ENCODE measurements at regions not wholly inside any gene's neighbourhood (a gene's known extent, or its start where the extent isn't known, plus 50 kb on each side); places are given as distances from the start of the nearest gene placed in this dataset.

GRCh38 chr10:128263891-128264688 is 137.9 kb upstream of the MKI67 start:
- H3K4me3 Mint-ChIP-seq = no peak overlapping the region
- H3K27ac Mint-ChIP-seq = no peak overlapping the region
- H3K36me3 Mint-ChIP-seq (ENCODE audit: low read depth) = no peaks in the 10 kb centered on the region
- no peaks in the 10 kb centered on the region for H3K4me1 Mint-ChIP-seq
- ChIA-PET POLR2A (no interaction called here), CTCF (interaction anchor here (1.0 to 1.8 kb wide), 3 partner anchors 10 to 29 kb away, joined by 3 to 5 read pairs (median 4); no protein-coding TSS in a partner anchor)
- intact Hi-C loops (cut with DNase I, micrococcal nuclease) = loop anchor here (1.0 to 10.0 kb wide), 4 partner anchors 266 to 1707 kb away; no protein-coding TSS in a partner anchor
- peaks cover 33% of the 10 kb centered on the region for H3K27me3 Mint-ChIP-seq
- H3K9me3 Mint-ChIP-seq (ENCODE audit: low read depth) = no peaks in the 10 kb centered on the region
- DNase-seq (peak; percentile 77), ATAC-seq (peak; percentile 47)

DNA sequence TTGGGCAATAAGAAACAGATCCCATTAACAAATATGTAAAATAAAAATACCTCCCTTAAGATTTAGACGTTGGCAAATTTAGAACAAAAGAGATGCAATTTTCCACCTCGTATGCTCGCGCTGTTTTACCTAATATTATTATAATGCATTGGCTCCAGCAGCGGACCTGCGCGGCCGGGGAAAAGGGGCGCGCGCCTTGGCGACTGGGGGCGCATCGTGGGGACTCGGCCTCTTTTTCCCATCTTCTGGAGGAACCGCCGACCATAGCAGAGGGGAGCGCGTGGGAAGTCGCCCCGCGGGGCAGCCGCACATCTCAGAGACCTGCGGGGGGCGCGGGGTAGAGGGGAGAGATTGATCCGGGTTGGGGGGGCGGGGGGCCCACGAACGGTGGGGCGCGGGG is 139.4 kb upstream of the MKI67 start:
- H3K27ac Mint-ChIP-seq = no peak overlapping the region
- POLR2A ChIA-PET = no interaction called here
- CTCF ChIA-PET = no interaction called here
- DNase-seq = no peak
- intact Hi-C loops (cut with DNase I, micrococcal nuclease) = loop anchor here (2.0 to 10.0 kb wide), 3 partner anchors 269 to 1705 kb away; no protein-coding TSS in a partner anchor
- H3K4me3 Mint-ChIP-seq = no peak overlapping the region
- H3K36me3 Mint-ChIP-seq (ENCODE audit: low read depth) = no peaks in the 10 kb centered on the region
- peaks cover 37% of the 10 kb centered on the region for H3K27me3 Mint-ChIP-seq
- no peak for ATAC-seq
- H3K4me1 Mint-ChIP-seq = no peaks in the 10 kb centered on the region
- H3K9me3 Mint-ChIP-seq (ENCODE audit: low read depth) = no peaks in the 10 kb centered on the region

DNA sequence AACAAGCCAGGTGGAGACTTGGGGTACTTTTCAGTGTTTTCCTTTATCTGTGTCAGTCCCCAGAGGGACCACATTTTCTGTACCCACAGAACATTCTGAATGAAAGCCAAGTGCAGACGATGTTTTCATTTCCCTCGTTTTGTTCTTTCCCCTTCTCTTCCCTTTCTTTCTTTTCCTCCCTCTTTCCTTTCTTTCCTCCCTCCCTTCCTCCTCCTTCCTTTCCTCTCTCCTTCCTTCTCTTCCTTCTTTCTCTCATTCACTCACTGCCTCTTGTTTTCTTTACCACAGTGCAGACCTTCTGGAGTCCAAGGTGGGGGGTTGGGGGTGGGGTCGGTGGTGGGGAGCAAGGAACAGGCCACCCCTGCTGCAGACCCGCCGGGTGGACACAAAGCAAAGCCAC is 141.4 kb upstream of the MKI67 start:
- ChIA-PET CTCF (interaction anchor here (0.9 to 2.0 kb wide), 4 partner anchors 8 to 1621 kb away, joined by 3 to 10 read pairs (median 4); no protein-coding TSS in a partner anchor), POLR2A (no interaction called here)
- Mint-ChIP-seq H3K36me3 (ENCODE audit: low read depth) (no peaks in the 10 kb centered on the region), H3K9me3 (ENCODE audit: low read depth) (no peaks in the 10 kb centered on the region), H3K4me1 (no peaks in the 10 kb centered on the region), H3K4me3 (no peak overlapping the region), H3K27me3 (peaks cover 41% of the 10 kb centered on the region), H3K27ac (no peak overlapping the region)
- DNase-seq (no peak), ATAC-seq (no peak)
- intact Hi-C loops (cut with DNase I, micrococcal nuclease) = loop anchor here in 1 of 2 experiments (10.0 kb wide), 2 partner anchors 267 to 587 kb away; no protein-coding TSS in a partner anchor

GRCh38 chr10:128268015-128268722 is 141.9 kb upstream of the MKI67 start:
- no peaks in the 10 kb centered on the region for H3K4me1 Mint-ChIP-seq
- ATAC-seq = no peak
- H3K36me3 Mint-ChIP-seq (ENCODE audit: low read depth) = no peaks in the 10 kb centered on the region
- no peak overlapping the region for H3K4me3 Mint-ChIP-seq
- intact Hi-C loops (cut with DNase I, micrococcal nuclease) = loop anchor here (1.0 to 10.0 kb wide), 3 partner anchors 267 to 591 kb away; no protein-coding TSS in a partner anchor
- peaks cover 41% of the 10 kb centered on the region for H3K27me3 Mint-ChIP-seq
- no peak overlapping the region for H3K27ac Mint-ChIP-seq
- POLR2A ChIA-PET = no interaction called here
- no peaks in the 10 kb centered on the region for H3K9me3 Mint-ChIP-seq (ENCODE audit: low read depth)
- CTCF ChIA-PET = interaction anchor here (0.9 to 2.0 kb wide), 6 partner anchors 9 to 1621 kb away, joined by 3 to 10 read pairs (median 3); no protein-coding TSS in a partner anchor
- peak; percentile 48 for DNase-seq

- no peak overlapping the region for H3K27ac Mint-ChIP-seq
- CTCF ChIA-PET = interaction anchor here (0.6 to 1.8 kb wide), 2 partner anchors 11 to 63 kb away, joined by 5 read pairs; no protein-coding TSS in a partner anchor
- peak overlapping the region; percentile 39 for H3K4me3 Mint-ChIP-seq
- DNase-seq = peak; percentile 49
- H3K36me3 Mint-ChIP-seq (ENCODE audit: low read depth) = no peaks in the 10 kb centered on the region
- intact Hi-C loops (cut with DNase I, micrococcal nuclease) = no loop called here
- H3K4me1 Mint-ChIP-seq = peaks cover 7% of the 10 kb centered on the region
- H3K27me3 Mint-ChIP-seq = peaks cover 39% of the 10 kb centered on the region
- H3K9me3 Mint-ChIP-seq (ENCODE audit: low read depth) = no peaks in the 10 kb centered on the region
- peak; percentile 68 for ATAC-seq
- POLR2A ChIA-PET = no interaction called here
These were observed 148.7 kb upstream of the MKI67 start for GRCh38 chr10:128274938-128275337.

DNA sequence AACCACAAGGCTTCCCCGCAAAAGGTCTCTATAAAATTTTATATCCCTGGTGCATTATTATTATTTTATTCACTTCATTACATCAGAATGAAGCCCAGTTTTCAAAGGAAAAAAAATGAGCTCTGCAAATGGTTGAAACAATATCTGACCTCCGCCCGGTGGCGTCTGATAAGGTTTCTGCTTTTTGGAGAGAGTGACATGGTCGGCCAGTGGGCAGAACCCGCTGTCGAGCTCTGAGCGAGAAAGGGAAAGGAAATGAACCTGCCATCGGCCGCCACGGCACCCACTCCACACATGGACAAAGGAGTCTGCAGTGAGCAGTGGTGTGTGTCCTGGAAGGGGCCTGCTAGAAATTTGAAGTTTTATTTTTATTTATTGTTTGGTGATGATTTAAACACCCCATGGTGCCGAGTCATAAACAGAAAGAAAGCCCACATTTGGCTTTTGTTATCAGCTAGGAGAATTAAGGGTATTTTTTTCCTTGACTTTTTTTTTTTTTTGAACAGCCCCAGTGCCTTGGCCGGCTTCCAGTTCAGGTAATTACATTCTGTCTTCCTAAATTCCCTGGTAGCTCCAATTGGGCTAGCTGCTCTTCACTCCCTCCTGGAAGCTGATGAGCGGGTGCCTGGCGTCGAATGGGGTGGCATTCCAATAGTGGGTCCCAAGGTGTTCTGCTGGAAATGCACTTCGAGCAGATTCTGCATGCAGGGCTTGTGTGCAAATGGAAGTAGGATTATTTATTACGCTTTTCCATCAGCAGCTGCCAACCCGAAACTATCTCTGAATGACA is 149.4 kb upstream of the MKI67 start:
- POLR2A ChIA-PET = no interaction called here
- CTCF ChIA-PET = interaction anchor here (0.6 to 1.8 kb wide), 2 partner anchors 12 to 64 kb away, joined by 5 read pairs; no protein-coding TSS in a partner anchor
- H3K9me3 Mint-ChIP-seq (ENCODE audit: low read depth) = no peaks in the 10 kb centered on the region
- H3K4me1 Mint-ChIP-seq = peaks cover 7% of the 10 kb centered on the region
- DNase-seq (peak; percentile 16), ATAC-seq (no peak)
- H3K36me3 Mint-ChIP-seq (ENCODE audit: low read depth) = no peaks in the 10 kb centered on the region
- H3K27ac Mint-ChIP-seq = no peak overlapping the region
- peak overlapping the region; percentile 39 for H3K4me3 Mint-ChIP-seq
- H3K27me3 Mint-ChIP-seq = peaks cover 36% of the 10 kb centered on the region
- intact Hi-C loops (cut with DNase I, micrococcal nuclease) = no loop called here

DNA sequence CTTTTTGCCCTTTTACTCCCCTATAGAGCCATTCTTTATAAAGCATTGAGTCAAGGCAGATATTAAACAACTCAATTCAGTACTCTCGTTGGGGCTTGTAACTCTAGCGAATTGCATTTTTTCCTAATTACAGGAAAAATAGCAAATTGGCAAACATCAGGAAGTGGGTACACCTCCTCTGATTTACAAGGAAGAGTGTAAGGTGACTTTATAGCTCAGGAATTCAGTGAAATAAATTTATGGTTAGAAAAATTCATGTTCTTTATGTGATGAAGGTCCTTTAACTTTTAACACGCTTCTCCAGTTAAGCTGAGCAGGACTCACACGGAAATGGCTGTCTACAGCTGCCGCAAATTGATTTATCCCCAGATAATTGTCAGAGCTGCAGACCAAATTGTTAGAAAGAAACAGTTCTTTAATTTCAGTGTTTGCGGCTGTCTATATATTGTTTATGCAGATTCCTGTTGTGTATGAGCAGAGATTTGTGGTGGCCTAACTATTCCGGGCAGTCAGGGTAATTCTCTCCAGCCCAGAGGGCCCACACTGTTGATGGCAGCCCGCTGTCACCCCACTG is 151.1 kb upstream of the MKI67 start:
- H3K27ac Mint-ChIP-seq = no peak overlapping the region
- no peaks in the 10 kb centered on the region for H3K9me3 Mint-ChIP-seq (ENCODE audit: low read depth)
- POLR2A ChIA-PET = no interaction called here
- peaks cover 7% of the 10 kb centered on the region for H3K4me1 Mint-ChIP-seq
- no peak for DNase-seq
- no peak overlapping the region for H3K4me3 Mint-ChIP-seq
- H3K27me3 Mint-ChIP-seq = peaks cover 31% of the 10 kb centered on the region
- no peak for ATAC-seq
- H3K36me3 Mint-ChIP-seq (ENCODE audit: low read depth) = no peaks in the 10 kb centered on the region
- intact Hi-C loops (cut with DNase I, micrococcal nuclease) = no loop called here
- CTCF ChIA-PET = interaction anchor here (0.8 kb wide), 1 partner anchor 20 kb away, joined by 3 read pairs; no protein-coding TSS in a partner anchor

- no peak for ATAC-seq
- intact Hi-C loops (cut with DNase I, micrococcal nuclease) = no loop called here
- H3K4me1 Mint-ChIP-seq = peaks cover 7% of the 10 kb centered on the region
- CTCF ChIA-PET = no interaction called here
- no peak overlapping the region for H3K27ac Mint-ChIP-seq
- POLR2A ChIA-PET = interaction anchor here (0.6 kb wide), 1 partner anchor 1335 kb away, joined by 3 read pairs; no protein-coding TSS in a partner anchor
- no peaks in the 10 kb centered on the region for H3K36me3 Mint-ChIP-seq (ENCODE audit: low read depth)
- DNase-seq = no peak
- H3K4me3 Mint-ChIP-seq = no peak overlapping the region
- H3K9me3 Mint-ChIP-seq (ENCODE audit: low read depth) = no peaks in the 10 kb centered on the region
- H3K27me3 Mint-ChIP-seq = peaks cover 29% of the 10 kb centered on the region
These were observed 152.1 kb upstream of the MKI67 start for GRCh38 chr10:128278362-128278761.

DNA sequence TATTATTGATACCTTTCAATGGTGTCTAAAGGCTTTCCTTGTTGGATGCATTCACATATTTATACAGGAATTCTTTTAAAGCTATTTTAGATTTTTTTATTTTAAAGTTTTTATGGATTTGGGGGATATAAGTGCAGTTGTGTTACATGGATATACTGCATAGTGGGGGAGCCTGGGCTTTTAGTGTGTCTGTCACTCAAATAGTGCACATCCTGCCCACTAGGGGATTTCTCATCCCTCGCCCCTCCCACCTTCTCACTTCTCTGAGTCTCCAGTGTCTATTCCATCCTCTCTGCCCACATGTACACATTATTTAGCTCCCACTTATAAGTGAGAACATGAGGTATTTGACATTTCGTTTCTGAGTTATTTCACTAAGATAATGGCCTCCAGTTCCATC is 154.0 kb upstream of the MKI67 start:
- Mint-ChIP-seq H3K4me1 (peaks cover 2% of the 10 kb centered on the region), H3K4me3 (no peak overlapping the region), H3K36me3 (ENCODE audit: low read depth) (no peaks in the 10 kb centered on the region), H3K27ac (no peak overlapping the region), H3K27me3 (peaks cover 29% of the 10 kb centered on the region), H3K9me3 (ENCODE audit: low read depth) (no peaks in the 10 kb centered on the region)
- POLR2A ChIA-PET = no interaction called here
- CTCF ChIA-PET = no interaction called here
- ATAC-seq = no peak
- intact Hi-C loops (cut with DNase I, micrococcal nuclease) = no loop called here
- DNase-seq = no peak

DNA sequence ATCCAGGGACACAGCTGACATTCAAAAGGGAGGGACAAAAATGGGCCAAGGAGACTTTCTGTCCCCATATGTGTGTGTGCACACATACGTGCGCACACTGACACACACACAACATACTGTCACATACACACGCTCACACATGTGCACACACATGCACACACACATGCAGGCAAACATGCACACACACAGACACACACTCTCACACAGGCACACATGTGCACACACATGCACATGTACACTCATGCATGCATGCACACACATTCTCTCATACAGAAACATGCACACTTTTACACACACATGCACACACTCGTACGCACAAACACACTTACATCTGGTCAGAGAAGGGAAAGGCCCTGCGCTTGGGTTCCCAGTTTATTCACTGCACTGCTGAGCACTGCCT is 155.1 kb upstream of the MKI67 start:
- Mint-ChIP-seq H3K27me3 (peaks cover 33% of the 10 kb centered on the region), H3K27ac (no peak overlapping the region), H3K36me3 (ENCODE audit: low read depth) (no peaks in the 10 kb centered on the region), H3K4me3 (no peak overlapping the region), H3K9me3 (ENCODE audit: low read depth) (no peaks in the 10 kb centered on the region), H3K4me1 (no peaks in the 10 kb centered on the region)
- ATAC-seq (no peak), DNase-seq (no peak)
- ChIA-PET POLR2A (no interaction called here), CTCF (interaction anchor here (0.7 kb wide), 1 partner anchor 100 kb away, joined by 4 read pairs; no protein-coding TSS in a partner anchor)
- intact Hi-C loops (cut with DNase I, micrococcal nuclease) = no loop called here

GRCh38 chr10:128281861-128282260 is 155.6 kb upstream of the MKI67 start:
- H3K27me3 Mint-ChIP-seq = peaks cover 32% of the 10 kb centered on the region
- no peaks in the 10 kb centered on the region for H3K36me3 Mint-ChIP-seq (ENCODE audit: low read depth)
- ChIA-PET POLR2A (no interaction called here), CTCF (no interaction called here)
- H3K4me1 Mint-ChIP-seq = no peaks in the 10 kb centered on the region
- intact Hi-C loops (cut with DNase I, micrococcal nuclease) = no loop called here
- ATAC-seq (no peak), DNase-seq (no peak)
- no peaks in the 10 kb centered on the region for H3K9me3 Mint-ChIP-seq (ENCODE audit: low read depth)
- H3K4me3 Mint-ChIP-seq = no peak overlapping the region
- H3K27ac Mint-ChIP-seq = no peak overlapping the region

All from activated CD4-positive, alpha-beta T cell treated with anti-CD3 and anti-CD28 coated beads for 36 hours (primary cell).